Upper lobe of right lung (tissue), 1 donor: ENCODE measurements at regions not wholly inside any gene's neighbourhood (a gene's known extent, or its start where the extent isn't known, plus 50 kb on each side); places are given as distances from the start of the nearest gene placed in this dataset.
"Not testable (repeated sequence)": the region's sequence is repeated elsewhere in the genome, so short reads cannot be mapped to it uniquely, and the experiment has no call there.

ENCODE experiments used
- ATAC-seq: fragments of 200-7000 bp; cut with Tn5 transposase; one replicate; pipeline ENCODE4 v1.9.1; 2020; ENCODE audit warnings: mild to moderate bottlenecking, moderate library complexity
- DNase-seq: peaks from one replicate; pipeline ENCODE4 v3.0.0-alpha.2; 2020
- H3K27ac ChIP-seq: fragments of 200-600 bp; one replicate; pipeline ENCODE4 v1.8.0; 2022
- H3K27me3 ChIP-seq: fragments of 200-600 bp; one replicate; pipeline ENCODE4 v1.8.0; 2022; ENCODE audit warnings: mild to moderate bottlenecking
- H3K36me3 ChIP-seq: fragments of 200-600 bp; one replicate; pipeline ENCODE4 v1.8.0; 2022
- H3K4me1 ChIP-seq: fragments of 200-600 bp; one replicate; pipeline ENCODE4 v1.8.0; 2022
- H3K4me3 ChIP-seq: fragments of 200-600 bp; one replicate; pipeline ENCODE4 v1.8.0; 2022; ENCODE audit warnings: mild to moderate bottlenecking
- H3K9me3 ChIP-seq: fragments of 200-600 bp; one replicate; pipeline ENCODE4 v1.8.0; 2022
- intact Hi-C: fragments of 100-400 bp; cut with DNase I; formaldehyde crosslinking; loops from one replicate; pipeline ENCODE4 v1.11.0; 2022
- TF ChIP-seq, protein P1 (sequence below): fragments of 200-600 bp; IDR thresholded peaks from one replicate; pipeline ENCODE4 v1.8.0; 2022; ENCODE audit warnings: antibody characterized with exemption
- donor health status: DM: no; HTN: yes; CAD: no; lungs with severe emphysema.

DNA sequence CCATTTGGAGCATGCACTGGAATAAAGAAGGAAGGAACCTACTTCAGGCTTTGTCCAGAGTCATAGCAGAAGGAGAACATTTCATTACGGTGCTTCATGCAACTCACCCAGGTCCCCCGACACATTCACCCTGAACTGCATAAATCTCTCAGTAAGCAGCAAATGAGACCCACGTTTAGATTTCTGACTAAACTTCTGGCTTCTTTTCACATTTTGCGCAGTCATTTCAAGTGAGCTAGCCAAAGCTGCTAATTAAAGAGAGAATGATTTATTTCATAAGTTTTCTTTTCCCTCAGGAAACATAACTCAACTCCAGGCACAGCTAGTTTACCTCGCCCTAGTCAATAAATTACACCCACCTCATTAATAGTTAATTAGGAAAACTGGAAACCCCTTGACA lies 88.6 kb upstream of the GAS1 start:
- DNase-seq: no peak
- no peaks in the 10 kb centered on the region for H3K36me3 ChIP-seq
- ATAC-seq: no peak
- H3K4me3 ChIP-seq: no peak overlapping the region
- intact Hi-C loops: no loop called here
- no peak overlapping the region for H3K27ac ChIP-seq
- H3K9me3 ChIP-seq: no peaks in the 10 kb centered on the region
- no peaks in the 10 kb centered on the region for H3K27me3 ChIP-seq
- TF ChIP-seq, protein P1, sequence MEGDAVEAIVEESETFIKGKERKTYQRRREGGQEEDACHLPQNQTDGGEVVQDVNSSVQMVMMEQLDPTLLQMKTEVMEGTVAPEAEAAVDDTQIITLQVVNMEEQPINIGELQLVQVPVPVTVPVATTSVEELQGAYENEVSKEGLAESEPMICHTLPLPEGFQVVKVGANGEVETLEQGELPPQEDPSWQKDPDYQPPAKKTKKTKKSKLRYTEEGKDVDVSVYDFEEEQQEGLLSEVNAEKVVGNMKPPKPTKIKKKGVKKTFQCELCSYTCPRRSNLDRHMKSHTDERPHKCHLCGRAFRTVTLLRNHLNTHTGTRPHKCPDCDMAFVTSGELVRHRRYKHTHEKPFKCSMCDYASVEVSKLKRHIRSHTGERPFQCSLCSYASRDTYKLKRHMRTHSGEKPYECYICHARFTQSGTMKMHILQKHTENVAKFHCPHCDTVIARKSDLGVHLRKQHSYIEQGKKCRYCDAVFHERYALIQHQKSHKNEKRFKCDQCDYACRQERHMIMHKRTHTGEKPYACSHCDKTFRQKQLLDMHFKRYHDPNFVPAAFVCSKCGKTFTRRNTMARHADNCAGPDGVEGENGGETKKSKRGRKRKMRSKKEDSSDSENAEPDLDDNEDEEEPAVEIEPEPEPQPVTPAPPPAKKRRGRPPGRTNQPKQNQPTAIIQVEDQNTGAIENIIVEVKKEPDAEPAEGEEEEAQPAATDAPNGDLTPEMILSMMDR: no peak
- no peaks in the 10 kb centered on the region for H3K4me1 ChIP-seq

DNA sequence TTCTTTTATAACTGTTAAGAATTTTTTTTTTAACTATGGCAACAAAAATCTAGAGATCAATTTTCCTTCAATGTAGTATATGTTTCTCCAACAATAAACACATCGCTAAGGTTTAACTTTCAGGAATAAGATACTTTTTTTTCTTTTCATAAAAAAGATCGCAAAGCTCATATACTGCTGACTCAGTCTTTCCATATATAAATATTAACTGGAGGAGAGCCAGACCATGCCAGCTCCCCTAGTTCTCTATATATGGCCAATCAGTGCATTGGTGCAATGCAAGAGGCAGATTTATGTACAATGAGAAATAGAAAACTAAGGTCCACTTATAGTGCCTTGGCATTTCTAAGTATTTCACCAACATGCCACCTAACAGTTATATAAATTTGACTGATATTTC lies 89.2 kb upstream of the GAS1 start:
- Histone ChIP-seq H3K4me3 (no peak overlapping the region), H3K27ac (no peak overlapping the region), H3K36me3 (no peaks in the 10 kb centered on the region), H3K27me3 (no peaks in the 10 kb centered on the region), H3K9me3 (no peaks in the 10 kb centered on the region), H3K4me1 (no peaks in the 10 kb centered on the region)
- intact Hi-C loops: no loop called here
- ATAC-seq (no peak), DNase-seq (no peak)
- TF ChIP-seq, protein P1: no peak

DNA sequence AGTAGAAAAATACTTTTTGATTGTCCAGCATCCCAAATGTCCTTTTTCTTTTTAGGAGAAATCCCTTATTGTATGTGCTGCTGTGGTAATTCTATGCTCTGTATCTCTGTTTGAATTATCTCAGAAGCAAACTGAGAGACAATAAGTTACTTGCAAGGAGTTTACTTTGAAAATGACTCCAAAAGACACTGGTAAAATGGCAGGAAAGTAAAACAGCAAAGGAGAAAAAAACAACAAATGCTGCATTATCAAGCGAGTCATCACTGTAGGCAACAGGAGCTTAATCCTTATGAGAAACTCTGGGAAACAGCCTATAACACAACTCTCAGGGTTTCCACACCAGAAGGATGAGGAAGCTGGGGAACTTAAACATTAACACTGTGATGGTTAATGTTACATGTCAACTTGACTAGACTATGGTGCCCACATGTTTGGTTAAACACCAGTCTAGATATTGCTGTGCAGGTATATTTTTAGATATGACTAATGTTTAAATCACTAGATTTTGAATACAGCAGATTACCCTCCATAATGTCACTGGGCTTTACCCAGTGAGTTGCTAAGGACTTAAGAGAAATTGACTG lies 92.6 kb upstream of the GAS1 start:
- Histone ChIP-seq H3K9me3 (no peaks in the 10 kb centered on the region), H3K4me3 (no peak overlapping the region), H3K27ac (no peak overlapping the region), H3K36me3 (no peaks in the 10 kb centered on the region), H3K4me1 (no peaks in the 10 kb centered on the region), H3K27me3 (no peaks in the 10 kb centered on the region)
- intact Hi-C loops: no loop called here
- DNase-seq: no peak
- no peak for ATAC-seq
- TF ChIP-seq, protein P1: no peak

DNA sequence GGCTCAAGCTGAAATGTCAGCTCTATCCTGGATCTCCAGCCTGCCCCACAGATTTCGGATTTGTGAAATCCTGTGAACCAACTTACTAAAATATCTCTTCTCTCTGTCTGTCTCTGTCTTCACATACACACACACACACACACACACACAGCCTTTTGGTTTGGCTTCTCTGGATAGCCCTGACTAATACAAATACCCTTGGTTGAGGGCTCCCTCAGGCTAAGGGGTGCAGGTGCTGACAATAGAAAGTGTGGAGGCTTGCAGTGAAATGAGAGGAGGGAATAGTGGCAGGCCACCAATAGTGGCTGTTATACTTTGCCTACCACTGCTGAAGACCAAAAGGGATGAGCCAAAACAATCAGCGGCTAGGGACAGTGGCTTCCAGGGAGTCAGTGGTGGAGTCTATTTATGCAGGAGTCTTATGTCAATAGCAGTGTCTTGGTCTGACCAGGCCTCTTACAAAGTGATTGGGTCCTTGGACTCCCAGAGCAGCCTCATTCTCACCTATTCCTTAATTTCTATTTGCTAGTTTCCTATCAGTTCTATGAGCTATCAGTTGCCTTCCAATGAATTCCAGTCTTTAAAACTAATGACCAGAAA lies 93.2 kb upstream of the GAS1 start:
- no peak overlapping the region for H3K27ac ChIP-seq
- no peaks in the 10 kb centered on the region for H3K27me3 ChIP-seq
- intact Hi-C loops: no loop called here
- TF ChIP-seq, protein P1: no peak
- ATAC-seq: no peak
- no peak for DNase-seq
- no peaks in the 10 kb centered on the region for H3K9me3 ChIP-seq
- no peaks in the 10 kb centered on the region for H3K4me1 ChIP-seq
- no peak overlapping the region for H3K4me3 ChIP-seq
- H3K36me3 ChIP-seq: no peaks in the 10 kb centered on the region

DNA sequence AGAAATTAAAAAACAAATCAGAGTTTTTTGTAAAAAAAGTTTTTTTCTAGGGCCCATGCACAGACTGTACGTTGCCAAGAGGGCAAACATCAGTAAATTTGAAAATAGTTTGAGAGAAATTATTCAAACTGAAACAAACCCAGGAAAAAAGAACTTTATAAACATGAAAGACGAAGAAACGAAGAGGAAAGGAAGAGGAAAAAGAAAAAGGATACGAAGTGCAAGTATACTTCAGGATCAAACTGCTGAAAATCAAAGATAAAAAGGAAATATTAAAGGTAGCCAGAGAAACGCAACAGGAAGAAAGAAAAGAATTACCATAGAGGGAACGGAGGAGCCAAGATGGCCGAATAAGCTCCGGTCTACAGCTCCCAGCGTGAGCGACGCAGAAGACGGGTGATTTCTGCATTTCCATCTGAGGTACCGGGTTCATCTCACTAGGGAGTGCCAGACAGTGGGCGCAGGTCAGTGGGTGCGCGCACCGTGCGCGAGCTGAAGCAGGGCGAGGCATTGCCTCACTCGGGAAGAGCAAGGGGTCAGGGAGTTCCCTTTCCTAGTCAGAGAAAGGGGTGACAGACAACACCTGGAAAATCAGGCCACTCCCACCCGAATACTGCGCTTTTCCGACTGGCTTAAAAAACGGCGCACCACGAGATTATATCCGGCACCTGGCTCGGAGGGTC lies 94.4 kb upstream of the GAS1 start:
- intact Hi-C loops, H3K27me3 ChIP-seq, H3K27ac ChIP-seq, ATAC-seq, H3K9me3 ChIP-seq, H3K4me3 ChIP-seq, H3K4me1 ChIP-seq, H3K36me3 ChIP-seq, DNase-seq: not testable (repeated sequence)

DNA sequence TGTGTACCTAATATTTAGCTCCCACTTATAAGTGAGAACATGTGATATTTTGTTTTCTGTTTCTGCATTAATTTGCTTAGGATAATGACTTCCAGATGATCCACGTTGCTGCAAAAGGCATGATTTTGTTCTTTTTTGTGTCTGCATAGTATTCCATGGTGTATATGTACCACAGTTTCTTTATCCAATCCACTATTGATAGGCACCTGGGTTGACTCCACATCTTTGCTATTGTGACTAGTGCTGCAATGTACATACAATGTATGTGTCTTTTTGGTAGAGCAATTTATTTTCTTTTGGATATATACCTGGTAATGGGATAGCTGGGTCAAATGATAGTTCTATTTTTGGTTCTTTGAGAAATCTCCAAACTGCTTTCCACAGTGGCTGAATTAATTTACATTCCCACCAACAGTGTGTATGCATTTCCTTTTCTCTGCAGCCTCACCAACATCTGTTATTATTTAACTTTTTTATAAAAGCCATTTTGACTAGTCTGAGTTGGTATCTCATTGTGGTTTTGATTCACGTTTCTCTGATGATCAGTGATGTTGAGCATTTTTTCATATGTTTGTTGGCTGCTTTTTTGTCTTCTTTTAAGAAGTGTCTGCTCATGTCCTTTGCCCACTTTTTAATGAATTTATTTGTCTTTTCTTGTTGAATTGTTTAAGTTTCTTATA lies 102.8 kb upstream of the GAS1 start:
- H3K4me3 ChIP-seq, H3K4me1 ChIP-seq, H3K27me3 ChIP-seq, intact Hi-C loops, H3K36me3 ChIP-seq, ATAC-seq, H3K27ac ChIP-seq, H3K9me3 ChIP-seq, DNase-seq: not testable (repeated sequence)
